A673 (cell line): ENCODE measurements at regions not wholly inside any gene's neighbourhood (a gene's known extent, or its start where the extent isn't known, plus 50 kb on each side); places are given as distances from the start of the nearest gene placed in this dataset.

Experiments used
- BruUV-seq: library from RNA; stranded (reverse); fragments of 400-500 nt; replicated peaks from 2 replicates; lab custom pipeline; 2021; lab: Mats Ljungman, UMichigan
- CTCF ChIA-PET: fragments of 300-600 bp; sonication (Branson Sonifier 250); formaldehyde crosslinking; loops from one replicate; lab custom pipeline; 2022; ENCODE audit warnings: antibody characterized with exemption; lab: Charles Lee
- POLR2A ChIA-PET: fragments of 300-600 bp; sonication (Branson Sonifier 250); formaldehyde crosslinking; loops from one replicate; lab custom pipeline; 2022; ENCODE audit warnings: antibody characterized with exemption; ENCODE audit not compliant: low non-redundant PET; lab: Charles Lee
- DNase-seq: peaks from one replicate; pipeline ENCODE4 v3.0.0-alpha.2; 2015; ENCODE audit warnings: low spot score
- H3K27ac ChIP-seq: fragments of 200-600 bp; sonication (generic); 2 replicates; pipeline ENCODE4 v1.5.1; 2016; ENCODE audit warnings: mixed run types, low read depth, mild to moderate bottlenecking, mixed read lengths, antibody characterized with exemption, low read length; ENCODE audit not compliant: poor library complexity, severe bottlenecking
- H3K27me3 ChIP-seq: fragments of 200-600 bp; sonication (generic); replicated peaks from 2 replicates; pipeline ENCODE4 v1.6.1; 2017; ENCODE audit warnings: mixed run types, low read depth, mild to moderate bottlenecking, mixed read lengths, antibody characterized with exemption, low read length; ENCODE audit not compliant: insufficient read depth, poor library complexity
- H3K36me3 ChIP-seq: fragments of 200-600 bp; sonication (generic); 2 replicates; pipeline ENCODE4 v1.6.1; 2016; ENCODE audit warnings: mixed run types, mild to moderate bottlenecking, mixed read lengths, antibody characterized with exemption, low read length; ENCODE audit not compliant: insufficient read depth, poor library complexity, severe bottlenecking
- H3K4me1 ChIP-seq: fragments of 200-600 bp; sonication (generic); 2 replicates; pipeline ENCODE4 v1.6.1; 2017; ENCODE audit warnings: mixed run types, mild to moderate bottlenecking, mixed read lengths, antibody characterized with exemption, low read length; ENCODE audit not compliant: insufficient read depth, poor library complexity, severe bottlenecking
- H3K4me3 ChIP-seq: fragments of 200-600 bp; sonication (generic); 2 replicates; pipeline ENCODE4 v1.5.1; 2016; ENCODE audit warnings: low read depth, mixed run types, mild to moderate bottlenecking, mixed read lengths, low read length; ENCODE audit not compliant: poor library complexity, severe bottlenecking
- H3K9me3 ChIP-seq: fragments of 200-600 bp; sonication (generic); 2 replicates; pipeline ENCODE4 v1.6.1; 2016; ENCODE audit warnings: mixed run types, low read depth, mild to moderate bottlenecking, mixed read lengths, antibody characterized with exemption, low read length; ENCODE audit not compliant: poor library complexity, severe bottlenecking
- CTCF ChIP-seq: fragments of 300-800, 200-600 bp; sonication (generic); conservative IDR thresholded peaks from 2 replicates; pipeline ENCODE4 v1.5.1; 2017; ENCODE audit warnings: low read depth, mild to moderate bottlenecking, antibody characterized with exemption, low read length, moderate library complexity, mixed read lengths
- EZH2 ChIP-seq: fragments of 200-600 bp; sonication (generic); IDR thresholded peaks from 2 replicates; pipeline ENCODE4 v1.6.1; 2017; ENCODE audit warnings: borderline replicate concordance, low read depth, mild to moderate bottlenecking, mixed read lengths, antibody characterized with exemption, low read length; ENCODE audit not compliant: poor library complexity, severe bottlenecking
- intact Hi-C: fragments of 100-400 bp; cut with micrococcal nuclease; formaldehyde crosslinking; loops from one replicate; pipeline ENCODE4 v1.10.0; 2022; ENCODE audit not compliant: unreplicated experiment

DNA sequence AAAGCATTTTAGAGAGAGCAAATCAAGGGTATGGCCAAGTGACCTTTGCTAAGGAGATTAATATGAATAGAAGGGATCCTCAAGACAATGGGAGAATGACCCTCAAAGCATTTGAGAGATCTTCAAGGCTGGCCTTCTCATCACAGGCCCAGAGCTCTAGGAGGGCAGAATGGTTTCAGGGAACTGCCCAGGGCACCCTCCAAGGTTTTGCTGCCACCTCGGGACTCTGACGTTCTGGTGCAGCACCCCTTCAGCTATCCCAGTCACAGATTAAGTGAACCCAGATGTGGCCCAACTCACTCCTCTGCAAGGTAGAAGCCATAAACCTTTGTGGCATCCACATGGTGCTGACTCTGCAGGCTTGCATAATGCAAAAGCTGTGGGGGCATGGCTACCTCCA, 209.3 kb downstream of the TLE3 start:
- TF ChIP-seq CTCF (no peak), EZH2 (no peak)
- Histone ChIP-seq H3K9me3 (no peaks in the 10 kb centered on the region), H3K4me3 (no peak overlapping the region), H3K27ac (no peak overlapping the region), H3K27me3 (no peaks in the 10 kb centered on the region), H3K4me1 (no peaks in the 10 kb centered on the region), H3K36me3 (no peaks in the 10 kb centered on the region)
- BruUV-seq: no TSS peak
- ChIA-PET POLR2A (no interaction called here), CTCF (no interaction called here)
- intact Hi-C loops: no loop called here
- no peak for DNase-seq

GRCh38 chr15:69891070-69891536, 206.6 kb downstream of the TLE3 start:
- no TSS peak for BruUV-seq
- no peaks in the 10 kb centered on the region for H3K4me1 ChIP-seq
- no peaks in the 10 kb centered on the region for H3K9me3 ChIP-seq
- intact Hi-C loops: no loop called here
- no peak for DNase-seq
- ChIA-PET CTCF (no interaction called here), POLR2A (no interaction called here)
- TF ChIP-seq CTCF (no peak), EZH2 (no peak)
- H3K27ac ChIP-seq: no peak overlapping the region
- no peaks in the 10 kb centered on the region for H3K27me3 ChIP-seq
- no peak overlapping the region for H3K4me3 ChIP-seq
- no peaks in the 10 kb centered on the region for H3K36me3 ChIP-seq

- no peak overlapping the region for H3K27ac ChIP-seq
- no TSS peak for BruUV-seq
- H3K4me3 ChIP-seq: no peak overlapping the region
- H3K4me1 ChIP-seq: no peaks in the 10 kb centered on the region
- H3K9me3 ChIP-seq: no peaks in the 10 kb centered on the region
- ChIA-PET CTCF (no interaction called here), POLR2A (no interaction called here)
- no peaks in the 10 kb centered on the region for H3K36me3 ChIP-seq
- DNase-seq: no peak
- intact Hi-C loops: no loop called here
- H3K27me3 ChIP-seq: no peaks in the 10 kb centered on the region
- no peak for TF ChIP-seq EZH2
- TF ChIP-seq CTCF: no peak
Measured at GRCh38 chr15:69891606-69892005, 206.1 kb downstream of the TLE3 start.
